ENCODE measurements at regions not wholly inside any gene's neighbourhood (a gene's known extent, or its start where the extent isn't known, plus 50 kb on each side); places are given as distances from the start of the nearest gene placed in this dataset.

DNA sequence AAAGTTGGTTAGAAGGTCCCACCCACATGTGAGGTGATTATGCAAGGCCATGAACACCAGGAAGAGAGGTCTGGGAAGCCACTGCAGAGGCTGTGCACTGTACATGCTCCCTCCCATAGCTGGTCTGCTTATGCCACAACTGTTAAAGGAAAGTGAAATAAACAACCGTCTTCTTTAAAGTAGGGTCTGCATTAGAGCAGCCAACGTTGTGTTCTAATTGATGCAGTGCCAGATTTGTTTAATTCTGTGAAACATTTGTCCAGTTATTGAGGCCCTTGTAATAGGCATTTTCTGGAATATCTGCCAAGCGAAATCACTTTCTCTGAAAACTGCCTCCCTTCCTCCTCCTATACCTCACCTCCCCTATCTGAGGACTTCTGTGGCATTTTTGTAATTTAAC, 224.0 kb upstream of the LNX1 start:
- Histone ChIP-seq H4K20me1 (replicated peaks; ENCODE audit: insufficient read depth) (no peaks in the 10 kb centered on the region), H3K27ac (ENCODE audit: low read depth) (no peak overlapping the region), H3K79me2 (replicated peaks; ENCODE audit: insufficient read depth) (no peaks in the 10 kb centered on the region), H3K4me3 (no peak overlapping the region), H3K36me3 (ENCODE audit: insufficient read depth) (no peaks in the 10 kb centered on the region), H3F3A (replicated peaks; ENCODE audit: low read depth) (no peaks in the 10 kb centered on the region), H3K4me2 (no peak overlapping the region), H3K9me2 (ENCODE audit: insufficient read depth) (no peaks in the 10 kb centered on the region; the same call in none of the 2 replicates), H2AFZ (no peak overlapping the region), H3K27me3 (ENCODE audit: insufficient read depth) (no peaks in the 10 kb centered on the region), H3K4me1 (ENCODE audit: insufficient read depth) (no peaks in the 10 kb centered on the region)
- Mint-ChIP-seq H3K9me3 (no peaks in the 10 kb centered on the region), H3K4me3 (no peak overlapping the region), H3K36me3 (ENCODE audit: low read depth) (no peaks in the 10 kb centered on the region), H3K4me1 (no peaks in the 10 kb centered on the region; the same call in 2 of the 3 replicates), H3K27ac (no peak overlapping the region), H3K27me3 (ENCODE audit: insufficient read depth, low read depth, poor library complexity) (no peaks in the 10 kb centered on the region)
- no peak for DNase-seq (ENCODE audit: low spot score)
- no peak for TF ChIP-seq EZH2 (IDR thresholded peaks at IDR 0.05; ENCODE audit: low read depth, unreplicated experiment)
- no peak for TF ChIP-seq EZH2phosphoT487 (IDR thresholded peaks at IDR 0.05; ENCODE audit: unreplicated experiment)
- TF ChIP-seq POLR2AphosphoS5 (IDR thresholded peaks at IDR 0.05; ENCODE audit: low read depth), result no peak
- TF ChIP-seq, protein P1, sequence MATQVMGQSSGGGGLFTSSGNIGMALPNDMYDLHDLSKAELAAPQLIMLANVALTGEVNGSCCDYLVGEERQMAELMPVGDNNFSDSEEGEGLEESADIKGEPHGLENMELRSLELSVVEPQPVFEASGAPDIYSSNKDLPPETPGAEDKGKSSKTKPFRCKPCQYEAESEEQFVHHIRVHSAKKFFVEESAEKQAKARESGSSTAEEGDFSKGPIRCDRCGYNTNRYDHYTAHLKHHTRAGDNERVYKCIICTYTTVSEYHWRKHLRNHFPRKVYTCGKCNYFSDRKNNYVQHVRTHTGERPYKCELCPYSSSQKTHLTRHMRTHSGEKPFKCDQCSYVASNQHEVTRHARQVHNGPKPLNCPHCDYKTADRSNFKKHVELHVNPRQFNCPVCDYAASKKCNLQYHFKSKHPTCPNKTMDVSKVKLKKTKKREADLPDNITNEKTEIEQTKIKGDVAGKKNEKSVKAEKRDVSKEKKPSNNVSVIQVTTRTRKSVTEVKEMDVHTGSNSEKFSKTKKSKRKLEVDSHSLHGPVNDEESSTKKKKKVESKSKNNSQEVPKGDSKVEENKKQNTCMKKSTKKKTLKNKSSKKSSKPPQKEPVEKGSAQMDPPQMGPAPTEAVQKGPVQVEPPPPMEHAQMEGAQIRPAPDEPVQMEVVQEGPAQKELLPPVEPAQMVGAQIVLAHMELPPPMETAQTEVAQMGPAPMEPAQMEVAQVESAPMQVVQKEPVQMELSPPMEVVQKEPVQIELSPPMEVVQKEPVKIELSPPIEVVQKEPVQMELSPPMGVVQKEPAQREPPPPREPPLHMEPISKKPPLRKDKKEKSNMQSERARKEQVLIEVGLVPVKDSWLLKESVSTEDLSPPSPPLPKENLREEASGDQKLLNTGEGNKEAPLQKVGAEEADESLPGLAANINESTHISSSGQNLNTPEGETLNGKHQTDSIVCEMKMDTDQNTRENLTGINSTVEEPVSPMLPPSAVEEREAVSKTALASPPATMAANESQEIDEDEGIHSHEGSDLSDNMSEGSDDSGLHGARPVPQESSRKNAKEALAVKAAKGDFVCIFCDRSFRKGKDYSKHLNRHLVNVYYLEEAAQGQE (IDR thresholded peaks at IDR 0.05; ENCODE audit: unreplicated experiment), result no peak
- TF ChIP-seq NANOG (IDR thresholded peaks at IDR 0.05; ENCODE audit: borderline replicate concordance), result no peak
- ATAC-seq, result no peak

DNA sequence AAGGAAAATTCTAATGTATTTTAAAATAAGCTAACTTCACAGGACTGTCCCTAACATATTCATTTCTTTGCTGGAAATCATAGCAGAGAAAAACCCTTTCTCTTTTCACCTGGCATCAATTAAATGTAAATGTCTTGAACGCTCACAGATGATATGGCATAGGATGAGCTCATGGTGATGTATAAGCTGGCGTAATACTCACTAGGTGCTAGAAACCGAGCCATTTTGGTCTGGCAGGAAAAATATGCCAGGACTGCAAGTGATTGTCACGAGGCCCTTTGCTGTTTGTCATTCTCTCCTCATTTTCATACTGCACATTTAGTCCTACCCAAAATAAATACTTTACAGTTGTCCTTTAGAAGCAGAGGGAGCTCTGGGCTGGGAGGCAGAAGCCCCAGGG, 222.7 kb upstream of the LNX1 start:
- DNase-seq (ENCODE audit: low spot score), result no peak
- Mint-ChIP-seq H3K27ac (no peak overlapping the region), H3K9me3 (no peaks in the 10 kb centered on the region), H3K36me3 (ENCODE audit: low read depth) (no peaks in the 10 kb centered on the region), H3K27me3 (ENCODE audit: insufficient read depth, low read depth, poor library complexity) (no peaks in the 10 kb centered on the region), H3K4me3 (no peak overlapping the region), H3K4me1 (no peaks in the 10 kb centered on the region; the same call in 2 of the 3 replicates)
- H4K20me1 ChIP-seq (replicated peaks; ENCODE audit: insufficient read depth), result no peaks in the 10 kb centered on the region
- no peak overlapping the region for H3K4me3 ChIP-seq
- H3K27me3 ChIP-seq (ENCODE audit: insufficient read depth), result no peaks in the 10 kb centered on the region
- no peak overlapping the region for H3K4me2 ChIP-seq
- no peaks in the 10 kb centered on the region for H3F3A ChIP-seq (replicated peaks; ENCODE audit: low read depth)
- ATAC-seq, result no peak
- H3K27ac ChIP-seq (ENCODE audit: low read depth), result no peak overlapping the region
- no peaks in the 10 kb centered on the region for H3K36me3 ChIP-seq (ENCODE audit: insufficient read depth)
- H3K4me1 ChIP-seq (ENCODE audit: insufficient read depth), result no peaks in the 10 kb centered on the region
- H3K9me2 ChIP-seq (ENCODE audit: insufficient read depth), result no peaks in the 10 kb centered on the region; the same call in none of the 2 replicates
- H3K79me2 ChIP-seq (replicated peaks; ENCODE audit: insufficient read depth), result no peaks in the 10 kb centered on the region
- H2AFZ ChIP-seq, result no peak overlapping the region
- TF ChIP-seq, protein P2, sequence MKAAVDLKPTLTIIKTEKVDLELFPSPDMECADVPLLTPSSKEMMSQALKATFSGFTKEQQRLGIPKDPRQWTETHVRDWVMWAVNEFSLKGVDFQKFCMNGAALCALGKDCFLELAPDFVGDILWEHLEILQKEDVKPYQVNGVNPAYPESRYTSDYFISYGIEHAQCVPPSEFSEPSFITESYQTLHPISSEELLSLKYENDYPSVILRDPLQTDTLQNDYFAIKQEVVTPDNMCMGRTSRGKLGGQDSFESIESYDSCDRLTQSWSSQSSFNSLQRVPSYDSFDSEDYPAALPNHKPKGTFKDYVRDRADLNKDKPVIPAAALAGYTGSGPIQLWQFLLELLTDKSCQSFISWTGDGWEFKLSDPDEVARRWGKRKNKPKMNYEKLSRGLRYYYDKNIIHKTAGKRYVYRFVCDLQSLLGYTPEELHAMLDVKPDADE (IDR thresholded peaks at IDR 0.05), result no peak
- TF ChIP-seq STAT1 (IDR thresholded peaks at IDR 0.05; ENCODE audit: unreplicated experiment) (no peak), POLR2AphosphoS5 (IDR thresholded peaks at IDR 0.05; ENCODE audit: low read depth) (no peak), JUNB (IDR thresholded peaks at IDR 0.05; ENCODE audit: unreplicated experiment) (no peak), CREB1 (CRISPR knock-in tag; IDR thresholded peaks at IDR 0.05; ENCODE audit: low read depth) (no peak), EZH2 (IDR thresholded peaks at IDR 0.05; ENCODE audit: low read depth, unreplicated experiment) (no peak), ZNF331 (CRISPR knock-in tag; IDR thresholded peaks at IDR 0.05; ENCODE audit: low read depth) (no peak), ZNF114 (CRISPR knock-in tag; IDR thresholded peaks at IDR 0.05) (no peak), NANOG (IDR thresholded peaks at IDR 0.05; ENCODE audit: borderline replicate concordance) (no peak)
- TF ChIP-seq, protein P3, sequence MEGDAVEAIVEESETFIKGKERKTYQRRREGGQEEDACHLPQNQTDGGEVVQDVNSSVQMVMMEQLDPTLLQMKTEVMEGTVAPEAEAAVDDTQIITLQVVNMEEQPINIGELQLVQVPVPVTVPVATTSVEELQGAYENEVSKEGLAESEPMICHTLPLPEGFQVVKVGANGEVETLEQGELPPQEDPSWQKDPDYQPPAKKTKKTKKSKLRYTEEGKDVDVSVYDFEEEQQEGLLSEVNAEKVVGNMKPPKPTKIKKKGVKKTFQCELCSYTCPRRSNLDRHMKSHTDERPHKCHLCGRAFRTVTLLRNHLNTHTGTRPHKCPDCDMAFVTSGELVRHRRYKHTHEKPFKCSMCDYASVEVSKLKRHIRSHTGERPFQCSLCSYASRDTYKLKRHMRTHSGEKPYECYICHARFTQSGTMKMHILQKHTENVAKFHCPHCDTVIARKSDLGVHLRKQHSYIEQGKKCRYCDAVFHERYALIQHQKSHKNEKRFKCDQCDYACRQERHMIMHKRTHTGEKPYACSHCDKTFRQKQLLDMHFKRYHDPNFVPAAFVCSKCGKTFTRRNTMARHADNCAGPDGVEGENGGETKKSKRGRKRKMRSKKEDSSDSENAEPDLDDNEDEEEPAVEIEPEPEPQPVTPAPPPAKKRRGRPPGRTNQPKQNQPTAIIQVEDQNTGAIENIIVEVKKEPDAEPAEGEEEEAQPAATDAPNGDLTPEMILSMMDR (conservative IDR thresholded peaks at IDR 0.05; ENCODE audit: low read depth in 2 of 2), result no peak

Measured in GM23338 (cell line).